ENCODE measurements at regions not wholly inside any gene's neighbourhood (a gene's known extent, or its start where the extent isn't known, plus 50 kb on each side); places are given as distances from the start of the nearest gene placed in this dataset.

GRCh38 chr10:59019603-59020002 is 156.8 kb upstream of the PHYHIPL start:
- TF ChIP-seq CTCF (IDR thresholded peaks at IDR 0.05; ENCODE audit: low read depth, low read length) = no peak
- DNase-seq (ENCODE audit: extremely low read depth, low read depth) = no peak

GRCh38 chr10:59020502-59020901 is 155.9 kb upstream of the PHYHIPL start:
- TF ChIP-seq CTCF (IDR thresholded peaks at IDR 0.05; ENCODE audit: low read depth, low read length) = no peak
- no peak for DNase-seq (ENCODE audit: extremely low read depth, low read depth)

GRCh38 chr10:59025981-59026765 is 150.3 kb upstream of the PHYHIPL start:
- no peak for TF ChIP-seq CTCF (IDR thresholded peaks at IDR 0.05; ENCODE audit: low read depth, low read length)
- no peak for DNase-seq (ENCODE audit: extremely low read depth, low read depth)

GRCh38 chr10:59027975-59028655 is 148.3 kb upstream of the PHYHIPL start:
- no peak for DNase-seq (ENCODE audit: extremely low read depth, low read depth)
- no peak for TF ChIP-seq CTCF (IDR thresholded peaks at IDR 0.05; ENCODE audit: low read depth, low read length)

GRCh38 chr10:59033622-59034021 is 142.8 kb upstream of the PHYHIPL start:
- no peak for TF ChIP-seq CTCF (IDR thresholded peaks at IDR 0.05; ENCODE audit: low read depth, low read length)
- no peak for DNase-seq (ENCODE audit: extremely low read depth, low read depth)

GRCh38 chr10:59036311-59037017 is 140.0 kb upstream of the PHYHIPL start:
- no peak for TF ChIP-seq CTCF (IDR thresholded peaks at IDR 0.05; ENCODE audit: low read depth, low read length)
- DNase-seq (ENCODE audit: extremely low read depth, low read depth) = no peak

- TF ChIP-seq CTCF (IDR thresholded peaks at IDR 0.05; ENCODE audit: low read depth, low read length) = no peak
These were observed 139.4 kb upstream of the PHYHIPL start for GRCh38 chr10:59037018-59037389.

More at GRCh38 chr10:59037018-59037389, 139.4 kb upstream of the PHYHIPL start:
- DNase-seq (ENCODE audit: extremely low read depth, low read depth) = no peak
